ENCODE measurements at regions not wholly inside any gene's neighbourhood (a gene's known extent, or its start where the extent isn't known, plus 50 kb on each side); places are given as distances from the start of the nearest gene placed in this dataset.
"Not testable (repeated sequence)": the region's sequence is repeated elsewhere in the genome, so short reads cannot be mapped to it uniquely, and the experiment has no call there.

- Histone ChIP-seq H3K4me3 (ENCODE audit: low read length) (no peak overlapping the region), H2AFZ (ENCODE audit: low read depth, low read length) (no peak overlapping the region), H3K9me3 (ENCODE audit: low read length) (no peaks in the 10 kb centered on the region), H3K36me3 (ENCODE audit: insufficient read depth, low read length) (no peaks in the 10 kb centered on the region), H3K27me3 (ENCODE audit: insufficient read depth, low read length) (no peaks in the 10 kb centered on the region), H3K4me1 (ENCODE audit: insufficient read depth, low read length) (peaks cover 8% of the 10 kb centered on the region)
Measured at GRCh38 chr5:60024104-60024503, 130.6 kb upstream of the PDE4D start.

GRCh38 chr5:60023255-60023654, 129.7 kb upstream of the PDE4D start:
- no peak overlapping the region for H3K4me3 ChIP-seq (ENCODE audit: low read length)
- no peak overlapping the region for H2AFZ ChIP-seq (ENCODE audit: low read depth, low read length)
- no peaks in the 10 kb centered on the region for H3K36me3 ChIP-seq (ENCODE audit: insufficient read depth, low read length)
- no peaks in the 10 kb centered on the region for H3K9me3 ChIP-seq (ENCODE audit: low read length)
- no peaks in the 10 kb centered on the region for H3K27me3 ChIP-seq (ENCODE audit: insufficient read depth, low read length)
- peaks cover 8% of the 10 kb centered on the region for H3K4me1 ChIP-seq (ENCODE audit: insufficient read depth, low read length)

- Histone ChIP-seq H3K27me3 (ENCODE audit: insufficient read depth, low read length) (no peaks in the 10 kb centered on the region), H3K36me3 (ENCODE audit: insufficient read depth, low read length) (no peaks in the 10 kb centered on the region), H2AFZ (ENCODE audit: low read depth, low read length) (no peak overlapping the region), H3K4me1 (ENCODE audit: insufficient read depth, low read length) (peaks cover 8% of the 10 kb centered on the region), H3K4me3 (ENCODE audit: low read length) (no peak overlapping the region), H3K9me3 (ENCODE audit: low read length) (no peaks in the 10 kb centered on the region)
Measured at GRCh38 chr5:60020457-60020856, 126.9 kb upstream of the PDE4D start.

GRCh38 chr5:60018960-60019359, 125.4 kb upstream of the PDE4D start:
- not testable (repeated sequence) for H2AFZ ChIP-seq (ENCODE audit: low read depth, low read length); H3K27me3 ChIP-seq (ENCODE audit: insufficient read depth, low read length); H3K9me3 ChIP-seq (ENCODE audit: low read length); H3K4me1 ChIP-seq (ENCODE audit: insufficient read depth, low read length); H3K4me3 ChIP-seq (ENCODE audit: low read length); H3K36me3 ChIP-seq (ENCODE audit: insufficient read depth, low read length)

GRCh38 chr5:60018091-60018490, 124.6 kb upstream of the PDE4D start:
- no peaks in the 10 kb centered on the region for H3K36me3 ChIP-seq (ENCODE audit: insufficient read depth, low read length)
- no peak overlapping the region for H2AFZ ChIP-seq (ENCODE audit: low read depth, low read length)
- no peaks in the 10 kb centered on the region for H3K27me3 ChIP-seq (ENCODE audit: insufficient read depth, low read length)
- no peak overlapping the region for H3K4me3 ChIP-seq (ENCODE audit: low read length)
- peaks cover 8% of the 10 kb centered on the region for H3K4me1 ChIP-seq (ENCODE audit: insufficient read depth, low read length)
- H3K9me3 ChIP-seq (ENCODE audit: low read length): no peaks in the 10 kb centered on the region

GRCh38 chr5:60014331-60014730, 120.8 kb upstream of the PDE4D start:
- no peak overlapping the region for H3K4me3 ChIP-seq (ENCODE audit: low read length)
- H3K36me3 ChIP-seq (ENCODE audit: insufficient read depth, low read length): no peaks in the 10 kb centered on the region
- H3K4me1 ChIP-seq (ENCODE audit: insufficient read depth, low read length): no peaks in the 10 kb centered on the region
- no peak overlapping the region for H2AFZ ChIP-seq (ENCODE audit: low read depth, low read length)
- no peaks in the 10 kb centered on the region for H3K9me3 ChIP-seq (ENCODE audit: low read length)
- H3K27me3 ChIP-seq (ENCODE audit: insufficient read depth, low read length): no peaks in the 10 kb centered on the region

- Histone ChIP-seq H3K4me1 (ENCODE audit: insufficient read depth, low read length) (no peaks in the 10 kb centered on the region), H3K4me3 (ENCODE audit: low read length) (no peak overlapping the region), H3K27me3 (ENCODE audit: insufficient read depth, low read length) (peaks cover 2% of the 10 kb centered on the region), H2AFZ (ENCODE audit: low read depth, low read length) (no peak overlapping the region), H3K9me3 (ENCODE audit: low read length) (no peaks in the 10 kb centered on the region), H3K36me3 (ENCODE audit: insufficient read depth, low read length) (no peaks in the 10 kb centered on the region)
Measured at GRCh38 chr5:60010853-60011252, 117.3 kb upstream of the PDE4D start.

- H3K27me3 ChIP-seq (ENCODE audit: insufficient read depth, low read length): peaks cover 2% of the 10 kb centered on the region
- H3K4me3 ChIP-seq (ENCODE audit: low read length): no peak overlapping the region
- H3K9me3 ChIP-seq (ENCODE audit: low read length): no peaks in the 10 kb centered on the region
- H3K36me3 ChIP-seq (ENCODE audit: insufficient read depth, low read length): no peaks in the 10 kb centered on the region
- H2AFZ ChIP-seq (ENCODE audit: low read depth, low read length): no peak overlapping the region
- no peaks in the 10 kb centered on the region for H3K4me1 ChIP-seq (ENCODE audit: insufficient read depth, low read length)
Measured at GRCh38 chr5:60010328-60010727, 116.8 kb upstream of the PDE4D start.

GRCh38 chr5:60007729-60008128, 114.2 kb upstream of the PDE4D start:
- H3K36me3 ChIP-seq (ENCODE audit: insufficient read depth, low read length): no peaks in the 10 kb centered on the region
- H2AFZ ChIP-seq (ENCODE audit: low read depth, low read length): no peak overlapping the region
- no peaks in the 10 kb centered on the region for H3K4me1 ChIP-seq (ENCODE audit: insufficient read depth, low read length)
- peaks cover 2% of the 10 kb centered on the region for H3K27me3 ChIP-seq (ENCODE audit: insufficient read depth, low read length)
- H3K4me3 ChIP-seq (ENCODE audit: low read length): no peak overlapping the region
- no peaks in the 10 kb centered on the region for H3K9me3 ChIP-seq (ENCODE audit: low read length)

- Histone ChIP-seq H2AFZ (ENCODE audit: low read depth, low read length) (no peak overlapping the region), H3K9me3 (ENCODE audit: low read length) (no peaks in the 10 kb centered on the region), H3K4me3 (ENCODE audit: low read length) (no peak overlapping the region), H3K27me3 (ENCODE audit: insufficient read depth, low read length) (no peaks in the 10 kb centered on the region), H3K36me3 (ENCODE audit: insufficient read depth, low read length) (no peaks in the 10 kb centered on the region), H3K4me1 (ENCODE audit: insufficient read depth, low read length) (no peaks in the 10 kb centered on the region)
Measured at GRCh38 chr5:59999056-59999455, 105.5 kb upstream of the PDE4D start.

GRCh38 chr5:59992206-59992605, 98.7 kb upstream of the PDE4D start:
- Histone ChIP-seq H3K36me3 (ENCODE audit: insufficient read depth, low read length) (no peaks in the 10 kb centered on the region), H3K9me3 (ENCODE audit: low read length) (no peaks in the 10 kb centered on the region), H3K4me3 (ENCODE audit: low read length) (no peak overlapping the region), H3K4me1 (ENCODE audit: insufficient read depth, low read length) (no peaks in the 10 kb centered on the region), H3K27me3 (ENCODE audit: insufficient read depth, low read length) (no peaks in the 10 kb centered on the region), H2AFZ (ENCODE audit: low read depth, low read length) (no peak overlapping the region)

GRCh38 chr5:59988396-59988795, 94.9 kb upstream of the PDE4D start:
- H2AFZ ChIP-seq (ENCODE audit: low read depth, low read length): no peak overlapping the region
- H3K9me3 ChIP-seq (ENCODE audit: low read length): no peaks in the 10 kb centered on the region
- no peaks in the 10 kb centered on the region for H3K27me3 ChIP-seq (ENCODE audit: insufficient read depth, low read length)
- H3K4me1 ChIP-seq (ENCODE audit: insufficient read depth, low read length): no peaks in the 10 kb centered on the region
- no peak overlapping the region for H3K4me3 ChIP-seq (ENCODE audit: low read length)
- H3K36me3 ChIP-seq (ENCODE audit: insufficient read depth, low read length): no peaks in the 10 kb centered on the region

- Histone ChIP-seq H2AFZ (ENCODE audit: low read depth, low read length) (no peak overlapping the region), H3K4me1 (ENCODE audit: insufficient read depth, low read length) (no peaks in the 10 kb centered on the region), H3K36me3 (ENCODE audit: insufficient read depth, low read length) (no peaks in the 10 kb centered on the region), H3K27me3 (ENCODE audit: insufficient read depth, low read length) (no peaks in the 10 kb centered on the region), H3K4me3 (ENCODE audit: low read length) (no peak overlapping the region), H3K9me3 (ENCODE audit: low read length) (no peaks in the 10 kb centered on the region)
Measured at GRCh38 chr5:59976342-59976741, 82.8 kb upstream of the PDE4D start.

- Histone ChIP-seq H3K4me1 (ENCODE audit: insufficient read depth, low read length) (no peaks in the 10 kb centered on the region), H3K27me3 (ENCODE audit: insufficient read depth, low read length) (no peaks in the 10 kb centered on the region), H3K9me3 (ENCODE audit: low read length) (no peaks in the 10 kb centered on the region), H3K36me3 (ENCODE audit: insufficient read depth, low read length) (no peaks in the 10 kb centered on the region), H3K4me3 (ENCODE audit: low read length) (no peak overlapping the region), H2AFZ (ENCODE audit: low read depth, low read length) (no peak overlapping the region)
Measured at GRCh38 chr5:59972043-59972442, 78.5 kb upstream of the PDE4D start.

Data from neuron (in vitro differentiated cells).